ENCODE measurements at regions not wholly inside any gene's neighbourhood (a gene's known extent, or its start where the extent isn't known, plus 50 kb on each side); places are given as distances from the start of the nearest gene placed in this dataset.
A peak's percentile ranks its signal among the peaks of the same experiment; 100 is the strongest.

DNA sequence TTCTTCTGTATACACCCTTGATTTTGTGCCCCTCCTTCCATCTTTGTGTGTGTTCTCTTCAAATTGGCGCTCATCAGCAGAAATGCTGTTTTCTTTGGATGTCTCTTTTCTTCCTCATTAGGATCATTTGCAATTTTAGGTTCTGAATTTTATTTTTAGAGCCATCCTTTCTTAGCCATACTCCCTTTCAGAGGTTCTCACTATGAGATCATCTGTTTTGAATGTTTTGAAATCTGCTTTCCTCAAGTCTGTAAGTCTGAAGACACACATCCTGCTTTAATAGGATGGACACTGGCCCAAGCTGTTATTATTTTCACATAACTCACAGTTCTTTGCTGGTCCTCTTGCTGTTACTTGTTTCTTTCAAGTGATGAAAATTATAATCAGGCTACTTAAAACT, 124.8 kb downstream of the BDH1 start:
- no peak overlapping the region for H3K4me3 ChIP-seq (replicated peaks; ENCODE audit: low read depth, low read length)
- DNase-seq (ENCODE audit: low read depth) = peak; percentile 71
- TF ChIP-seq, protein P1, sequence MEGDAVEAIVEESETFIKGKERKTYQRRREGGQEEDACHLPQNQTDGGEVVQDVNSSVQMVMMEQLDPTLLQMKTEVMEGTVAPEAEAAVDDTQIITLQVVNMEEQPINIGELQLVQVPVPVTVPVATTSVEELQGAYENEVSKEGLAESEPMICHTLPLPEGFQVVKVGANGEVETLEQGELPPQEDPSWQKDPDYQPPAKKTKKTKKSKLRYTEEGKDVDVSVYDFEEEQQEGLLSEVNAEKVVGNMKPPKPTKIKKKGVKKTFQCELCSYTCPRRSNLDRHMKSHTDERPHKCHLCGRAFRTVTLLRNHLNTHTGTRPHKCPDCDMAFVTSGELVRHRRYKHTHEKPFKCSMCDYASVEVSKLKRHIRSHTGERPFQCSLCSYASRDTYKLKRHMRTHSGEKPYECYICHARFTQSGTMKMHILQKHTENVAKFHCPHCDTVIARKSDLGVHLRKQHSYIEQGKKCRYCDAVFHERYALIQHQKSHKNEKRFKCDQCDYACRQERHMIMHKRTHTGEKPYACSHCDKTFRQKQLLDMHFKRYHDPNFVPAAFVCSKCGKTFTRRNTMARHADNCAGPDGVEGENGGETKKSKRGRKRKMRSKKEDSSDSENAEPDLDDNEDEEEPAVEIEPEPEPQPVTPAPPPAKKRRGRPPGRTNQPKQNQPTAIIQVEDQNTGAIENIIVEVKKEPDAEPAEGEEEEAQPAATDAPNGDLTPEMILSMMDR (IDR thresholded peaks at IDR 0.05; ENCODE audit: low read length, missing control alignments) = no peak

DNA sequence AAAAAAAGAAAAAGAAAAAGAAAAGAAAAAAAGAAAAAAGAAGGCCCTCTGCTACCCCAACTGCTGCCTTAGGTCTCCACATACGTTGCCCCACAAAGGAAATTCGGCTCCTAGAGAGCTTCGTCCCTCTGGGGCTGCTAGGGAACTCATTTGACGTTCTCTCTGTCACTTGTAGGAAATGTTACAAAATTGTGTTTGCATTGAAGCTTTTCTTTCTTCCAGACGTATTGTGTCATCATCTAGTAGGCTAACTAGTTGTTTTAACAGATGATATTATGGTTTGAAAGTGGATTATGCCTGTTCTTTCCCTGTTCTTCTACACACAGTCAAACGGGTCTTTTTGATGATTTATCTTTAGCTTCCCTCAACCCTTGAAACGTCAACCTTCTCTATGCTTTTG, 125.3 kb downstream of the BDH1 start:
- H3K4me3 ChIP-seq (replicated peaks; ENCODE audit: low read depth, low read length) = no peak overlapping the region
- TF ChIP-seq, protein P1 (IDR thresholded peaks at IDR 0.05; ENCODE audit: low read length, missing control alignments) = no peak
- DNase-seq (ENCODE audit: low read depth) = peak; percentile 51

DNA sequence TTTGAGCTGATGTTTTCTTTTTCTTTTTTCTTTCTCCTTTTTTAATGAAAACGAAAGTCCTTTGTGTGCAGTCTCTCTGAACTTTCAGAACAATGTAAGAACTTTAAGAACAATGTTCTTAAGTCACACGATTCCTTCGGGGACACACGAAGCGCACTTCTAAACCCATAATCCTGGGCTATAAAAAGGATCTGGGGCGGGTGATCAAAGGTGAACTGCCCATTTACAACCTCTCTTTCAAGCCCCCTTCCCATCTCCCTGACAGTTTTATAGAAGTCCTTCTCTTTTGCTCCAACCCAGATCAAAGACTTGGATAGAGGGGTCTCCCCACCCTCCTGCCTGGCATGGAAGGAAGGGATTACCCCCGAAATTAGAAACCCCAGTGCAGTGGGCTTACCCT, 126.8 kb downstream of the BDH1 start:
- no peak for DNase-seq (ENCODE audit: low read depth)
- TF ChIP-seq, protein P1 (IDR thresholded peaks at IDR 0.05; ENCODE audit: low read length, missing control alignments) = no peak
- H3K4me3 ChIP-seq (replicated peaks; ENCODE audit: low read depth, low read length) = no peak overlapping the region

DNA sequence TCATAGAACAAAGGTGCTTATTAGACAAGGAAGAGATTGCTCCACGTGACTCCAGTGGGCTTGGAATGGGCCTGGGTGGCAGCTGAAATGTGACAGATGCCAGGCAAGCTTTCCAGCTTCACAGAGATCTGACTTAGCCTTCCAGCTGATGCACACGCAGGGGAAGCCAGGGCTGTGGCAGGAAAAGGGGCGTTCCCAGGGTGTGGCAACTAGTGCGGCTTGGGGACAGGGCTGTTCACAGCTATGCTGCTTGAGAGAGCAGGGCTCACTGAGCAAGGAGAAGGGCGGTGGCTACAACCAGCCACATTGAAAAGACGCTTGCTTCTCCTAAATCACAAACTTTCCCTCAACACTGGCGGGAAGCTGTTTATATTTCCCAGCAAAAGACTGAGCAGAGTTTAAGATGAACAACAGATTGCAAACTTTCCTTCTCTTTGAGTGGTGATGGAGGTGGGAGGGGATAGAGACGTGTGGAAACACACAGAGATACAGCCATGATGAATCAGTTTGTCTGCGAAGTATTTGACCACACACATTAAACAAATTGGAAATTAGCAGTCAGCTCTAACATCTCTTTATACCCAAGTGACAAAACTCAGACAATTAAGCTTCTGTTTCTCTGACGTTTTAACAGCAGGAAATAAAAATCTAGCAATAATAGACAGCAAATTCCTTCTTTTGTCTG, 127.5 kb downstream of the BDH1 start:
- DNase-seq (ENCODE audit: low read depth) = peak; percentile 28
- TF ChIP-seq, protein P1 (IDR thresholded peaks at IDR 0.05; ENCODE audit: low read length, missing control alignments) = no peak
- H3K4me3 ChIP-seq (replicated peaks; ENCODE audit: low read depth, low read length) = no peak overlapping the region

DNA sequence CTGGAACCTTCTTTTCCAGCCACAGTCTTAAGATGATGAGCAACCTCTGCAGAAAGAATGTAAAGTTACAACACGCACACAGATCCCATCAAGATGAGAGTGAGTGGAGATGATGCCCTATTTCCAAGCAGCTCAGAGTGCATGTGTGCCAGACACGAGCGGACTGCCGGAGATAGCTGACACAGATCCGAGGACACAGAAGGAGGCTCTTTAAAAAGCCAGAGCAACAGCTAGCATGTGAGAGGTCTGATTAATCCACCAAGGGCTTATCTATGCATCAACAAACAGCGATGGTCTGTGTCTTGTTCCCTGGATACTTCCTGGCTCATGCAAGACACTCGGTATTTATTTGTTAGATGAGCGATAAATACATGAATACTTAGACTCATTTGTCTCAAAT, 128.6 kb upstream of the DLG1 start:
- DNase-seq (ENCODE audit: low read depth) = no peak
- TF ChIP-seq, protein P1 (IDR thresholded peaks at IDR 0.05; ENCODE audit: low read length, missing control alignments) = no peak
- H3K4me3 ChIP-seq (replicated peaks; ENCODE audit: low read depth, low read length) = no peak overlapping the region

DNA sequence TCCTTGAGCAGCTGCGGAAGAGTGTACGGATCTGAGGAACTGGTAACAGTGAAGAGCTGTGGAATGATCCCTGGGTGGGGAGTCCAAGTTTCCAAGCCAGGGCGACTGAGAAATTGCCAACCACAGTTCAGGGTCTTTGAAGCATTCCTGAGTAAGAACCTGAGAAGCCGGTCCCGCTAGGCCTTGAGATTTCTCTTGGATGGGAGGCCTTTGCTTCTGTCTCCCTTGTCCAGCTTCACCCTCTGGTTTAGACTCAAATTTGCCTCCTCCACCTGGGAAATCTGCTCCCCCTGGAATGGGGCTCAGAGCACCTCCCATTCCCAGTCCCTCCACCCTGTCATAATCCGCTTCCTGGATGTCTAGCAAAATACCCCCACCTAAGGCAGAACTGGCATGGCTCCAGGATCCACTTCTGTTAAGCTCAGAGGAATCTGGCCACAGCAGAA, 127.7 kb upstream of the DLG1 start:
- TF ChIP-seq, protein P1 (IDR thresholded peaks at IDR 0.05; ENCODE audit: low read length, missing control alignments) = no peak
- peak; percentile 36 for DNase-seq (ENCODE audit: low read depth)
- no peak overlapping the region for H3K4me3 ChIP-seq (replicated peaks; ENCODE audit: low read depth, low read length)
